Hepatocyte (in vitro differentiated cells): ENCODE measurements at regions not wholly inside any gene's neighbourhood (a gene's known extent, or its start where the extent isn't known, plus 50 kb on each side); places are given as distances from the start of the nearest gene placed in this dataset.

ENCODE experiments used
- DNase-seq: peaks from one replicate; pipeline ENCODE4 v3.0.0-alpha.2; 2016; ENCODE audit warnings: low spot score
- H2AFZ ChIP-seq: fragments of 200-600 bp; sonication (generic); 2 replicates; pipeline ENCODE4 v1.6.0; 2016; ENCODE audit warnings: antibody characterized with exemption, mild to moderate bottlenecking
- H3K27ac ChIP-seq: fragments of 200-600 bp; sonication (generic); 2 replicates; pipeline ENCODE4 v1.5.1; 2016; ENCODE audit warnings: mild to moderate bottlenecking
- H3K27me3 ChIP-seq: fragments of 200-600 bp; sonication (generic); 2 replicates; pipeline ENCODE4 v1.6.1; 2016
- H3K36me3 ChIP-seq: fragments of 200-600 bp; sonication (generic); replicated peaks from 2 replicates; pipeline ENCODE4 v1.5.1; 2016; ENCODE audit warnings: low read depth; ENCODE audit not compliant: insufficient read depth
- H3K4me1 ChIP-seq: fragments of 200-600 bp; sonication (generic); 2 replicates; pipeline ENCODE4 v1.5.1; 2016; ENCODE audit warnings: mild to moderate bottlenecking, moderate library complexity; ENCODE audit not compliant: insufficient read depth
- H3K4me2 ChIP-seq: fragments of 200-600 bp; sonication (generic); 2 replicates; pipeline ENCODE4 v1.6.0; 2016
- H3K4me3 ChIP-seq: fragments of 200-600 bp; sonication (generic); 2 replicates; pipeline ENCODE4 v1.5.1; 2016; ENCODE audit warnings: mild to moderate bottlenecking
- H3K79me2 ChIP-seq: fragments of 200-600 bp; sonication (generic); 2 replicates; pipeline ENCODE4 v1.6.0; 2017; ENCODE audit warnings: mild to moderate bottlenecking
- H3K9me2 ChIP-seq: fragments of 200-600 bp; sonication (generic); replicated peaks from 2 replicates; pipeline ENCODE4 v1.6.0; 2017; ENCODE audit warnings: mild to moderate bottlenecking; ENCODE audit not compliant: insufficient read depth
- H3K9me3 ChIP-seq: fragments of 200-600 bp; sonication (generic); 2 replicates; pipeline ENCODE4 v1.5.1; 2016; ENCODE audit warnings: low read depth, mild to moderate bottlenecking
- H4K20me1 ChIP-seq: fragments of 200-600 bp; sonication (generic); 2 replicates; pipeline ENCODE4 v1.6.0; 2016; ENCODE audit warnings: mild to moderate bottlenecking; ENCODE audit not compliant: insufficient read depth, poor library complexity, severe bottlenecking
- EZH2 ChIP-seq: fragments of 200-600 bp; sonication (generic); IDR thresholded peaks from 2 replicates; pipeline ENCODE4 v1.6.1; 2016; ENCODE audit warnings: antibody characterized with exemption, mild to moderate bottlenecking, borderline replicate concordance
- EZH2phosphoT487 ChIP-seq: fragments of 200-600 bp; sonication (generic); IDR thresholded peaks from one replicate; pipeline ENCODE4 v1.6.1; 2018; ENCODE audit warnings: antibody characterized with exemption, mild to moderate bottlenecking, low read depth, moderate library complexity; ENCODE audit not compliant: unreplicated experiment, severe bottlenecking
- WGBS: methylation state at CpG from one replicate; pipeline ENCODE4 v1.1.6; 2016; ENCODE audit warnings: low lambda C conversion rate; ENCODE audit errors: missing lambda C conversion rate; 5-methylcytosine and 5-hydroxymethylcytosine counted together
- TF ChIP-seq, protein P1 (sequence below): fragments of 200-600 bp; sonication (generic); IDR thresholded peaks from 2 replicates; pipeline ENCODE4 v1.5.1; 2016; ENCODE audit warnings: antibody characterized with exemption, mild to moderate bottlenecking; ENCODE audit not compliant: poor library complexity

DNA sequence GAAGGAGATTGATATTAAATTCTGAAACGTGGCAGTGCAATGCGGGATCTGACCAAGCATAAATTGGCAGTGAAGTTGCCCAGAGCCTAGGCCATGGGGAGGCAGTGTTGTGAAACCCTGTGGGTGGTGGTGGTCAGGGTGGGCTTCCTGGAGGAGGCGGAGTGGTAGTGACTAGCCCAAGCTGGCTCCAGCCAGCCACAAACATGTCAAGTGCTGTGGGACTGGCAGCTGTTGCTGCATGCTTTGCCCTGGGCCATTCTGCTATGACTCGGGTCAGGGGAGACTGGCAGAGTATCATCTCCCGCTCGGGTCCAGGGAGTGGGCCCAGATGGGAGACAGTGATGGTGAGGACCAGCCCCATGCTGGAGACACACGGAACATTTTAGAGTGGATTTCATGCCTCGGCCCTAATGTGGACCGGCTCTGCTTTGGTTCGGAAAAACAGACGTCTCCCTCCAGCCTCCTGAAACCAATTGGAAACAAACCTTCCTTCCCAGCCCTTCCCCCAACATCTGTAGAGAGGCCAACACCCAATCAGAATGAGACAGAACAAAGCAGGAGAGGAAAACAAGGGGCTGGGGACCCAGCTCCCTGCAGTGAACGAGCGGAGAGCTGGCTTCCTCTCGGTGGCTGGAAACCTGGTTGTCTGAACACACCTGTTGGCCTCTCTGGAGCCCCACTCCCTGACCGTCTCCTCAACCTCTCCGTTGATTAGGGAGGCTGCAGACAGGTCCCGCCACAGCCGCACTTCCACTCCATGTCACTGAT, 58.2 kb downstream of the TMEM270 start:
- Histone ChIP-seq H3K79me2 (no peaks in the 10 kb centered on the region), H3K4me3 (no peak overlapping the region), H3K36me3 (no peaks in the 10 kb centered on the region), H3K9me2 (no peaks in the 10 kb centered on the region), H3K4me2 (no peak overlapping the region), H3K9me3 (no peaks in the 10 kb centered on the region), H3K27ac (no peak overlapping the region), H4K20me1 (no peaks in the 10 kb centered on the region), H3K4me1 (no peaks in the 10 kb centered on the region), H2AFZ (no peak overlapping the region), H3K27me3 (no peaks in the 10 kb centered on the region)
- WGBS = 68% methylated on average over 18 of the region's 18 CpGs
- DNase-seq = no peak
- no peak for TF ChIP-seq EZH2
- TF ChIP-seq, protein P1, sequence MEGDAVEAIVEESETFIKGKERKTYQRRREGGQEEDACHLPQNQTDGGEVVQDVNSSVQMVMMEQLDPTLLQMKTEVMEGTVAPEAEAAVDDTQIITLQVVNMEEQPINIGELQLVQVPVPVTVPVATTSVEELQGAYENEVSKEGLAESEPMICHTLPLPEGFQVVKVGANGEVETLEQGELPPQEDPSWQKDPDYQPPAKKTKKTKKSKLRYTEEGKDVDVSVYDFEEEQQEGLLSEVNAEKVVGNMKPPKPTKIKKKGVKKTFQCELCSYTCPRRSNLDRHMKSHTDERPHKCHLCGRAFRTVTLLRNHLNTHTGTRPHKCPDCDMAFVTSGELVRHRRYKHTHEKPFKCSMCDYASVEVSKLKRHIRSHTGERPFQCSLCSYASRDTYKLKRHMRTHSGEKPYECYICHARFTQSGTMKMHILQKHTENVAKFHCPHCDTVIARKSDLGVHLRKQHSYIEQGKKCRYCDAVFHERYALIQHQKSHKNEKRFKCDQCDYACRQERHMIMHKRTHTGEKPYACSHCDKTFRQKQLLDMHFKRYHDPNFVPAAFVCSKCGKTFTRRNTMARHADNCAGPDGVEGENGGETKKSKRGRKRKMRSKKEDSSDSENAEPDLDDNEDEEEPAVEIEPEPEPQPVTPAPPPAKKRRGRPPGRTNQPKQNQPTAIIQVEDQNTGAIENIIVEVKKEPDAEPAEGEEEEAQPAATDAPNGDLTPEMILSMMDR = no peak
- no peak for TF ChIP-seq EZH2phosphoT487

DNA sequence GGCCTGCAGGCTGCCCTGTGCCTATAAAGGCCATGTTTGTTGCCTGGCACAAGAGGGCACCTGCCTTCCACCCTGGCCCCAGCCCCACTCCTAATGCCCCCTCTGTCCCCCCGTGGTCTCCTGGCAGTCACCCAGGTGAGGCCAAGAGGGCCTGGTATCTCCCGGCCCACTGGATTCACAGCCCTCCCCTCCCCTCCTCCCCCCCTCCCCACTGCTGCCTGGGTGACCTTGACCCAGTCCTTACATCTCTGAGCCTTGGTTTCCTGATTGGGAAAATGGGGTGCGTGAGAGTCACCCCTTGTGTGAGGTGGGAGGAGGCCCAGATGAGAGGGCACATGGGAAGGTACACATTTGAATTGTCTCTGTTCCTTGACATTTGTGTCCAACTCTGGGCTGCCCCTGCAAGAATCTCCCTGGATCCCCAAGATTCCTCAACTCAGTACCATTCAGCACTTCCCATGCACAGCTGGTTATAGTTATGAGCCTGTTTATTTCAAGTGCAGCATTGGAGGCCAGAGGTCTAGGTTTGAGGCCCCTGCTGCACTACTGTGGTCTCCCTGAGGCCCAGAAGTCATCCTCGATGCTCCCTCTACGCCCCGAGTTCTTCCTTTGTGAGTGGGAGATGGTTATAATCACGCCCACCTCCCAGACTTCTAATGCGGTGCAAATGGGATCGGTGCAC, 58.9 kb downstream of the TMEM270 start:
- TF ChIP-seq EZH2 (no peak), EZH2phosphoT487 (no peak)
- TF ChIP-seq, protein P1 = no peak
- Histone ChIP-seq H3K4me3 (no peak overlapping the region), H3K9me3 (no peaks in the 10 kb centered on the region), H4K20me1 (no peaks in the 10 kb centered on the region), H3K4me1 (no peaks in the 10 kb centered on the region), H3K4me2 (no peak overlapping the region), H3K9me2 (no peaks in the 10 kb centered on the region), H3K27me3 (no peaks in the 10 kb centered on the region), H2AFZ (no peak overlapping the region), H3K36me3 (no peaks in the 10 kb centered on the region), H3K79me2 (no peaks in the 10 kb centered on the region), H3K27ac (no peak overlapping the region)
- WGBS = 77% methylated on average over 8 of the region's 9 CpGs
- DNase-seq = no peak

DNA sequence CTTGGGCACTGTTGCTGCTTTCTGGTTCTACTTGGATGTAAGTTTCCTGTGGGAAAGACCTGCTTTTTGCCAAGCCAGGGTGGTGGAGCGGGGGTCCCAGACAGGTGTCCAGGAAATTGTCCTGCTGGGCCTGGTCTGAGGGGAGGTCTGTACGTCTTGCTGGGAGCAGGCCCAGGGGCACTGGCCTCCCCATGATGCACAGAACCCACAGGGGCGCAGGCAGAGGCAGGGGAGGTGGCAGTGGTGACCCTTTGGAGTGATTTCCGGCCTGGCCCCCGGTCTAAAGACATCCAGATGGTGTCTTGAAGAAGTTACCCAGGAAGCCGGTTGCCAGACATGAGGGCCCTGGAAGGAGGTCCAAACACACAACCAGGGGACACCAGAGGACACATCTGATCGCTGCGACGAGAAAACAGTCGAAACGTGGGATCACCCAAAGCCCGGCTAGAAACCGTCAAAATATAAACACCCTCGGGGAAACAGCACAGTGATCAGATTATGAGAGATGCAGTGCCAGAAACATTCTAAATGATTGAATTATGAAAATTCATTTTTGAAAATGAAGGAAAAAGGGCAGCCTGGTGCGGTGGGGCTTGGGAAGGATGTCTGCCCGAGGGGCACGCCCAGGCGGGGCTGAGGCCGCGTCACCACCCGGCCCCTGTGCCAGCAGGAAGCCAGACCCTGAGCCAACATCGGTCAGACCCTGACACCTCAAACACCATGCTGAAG, 59.6 kb downstream of the TMEM270 start:
- Histone ChIP-seq H3K79me2 (no peaks in the 10 kb centered on the region), H3K36me3 (no peaks in the 10 kb centered on the region), H3K4me3 (no peak overlapping the region), H4K20me1 (no peaks in the 10 kb centered on the region), H3K27ac (no peak overlapping the region), H3K4me2 (no peak overlapping the region), H3K4me1 (no peaks in the 10 kb centered on the region), H3K9me2 (no peaks in the 10 kb centered on the region), H2AFZ (no peak overlapping the region), H3K9me3 (no peaks in the 10 kb centered on the region), H3K27me3 (no peaks in the 10 kb centered on the region)
- TF ChIP-seq EZH2phosphoT487 = no peak
- TF ChIP-seq EZH2 = no peak
- TF ChIP-seq, protein P1 = no peak
- no peak for DNase-seq
- 87% methylated on average over 22 of the region's 22 CpGs for WGBS
